HepG2 (cell line): ENCODE measurements at regions not wholly inside any gene's neighbourhood (a gene's known extent, or its start where the extent isn't known, plus 50 kb on each side); places are given as distances from the start of the nearest gene placed in this dataset.

ENCODE experiments used
- ATAC-seq: fragments of 200-7000 bp; cut with Tn5 transposase; 3 replicates; pipeline ENCODE4 v1.9.1; 2020; ENCODE audit warnings: mild to moderate bottlenecking, moderate library complexity
- BruUV-seq: library from RNA; stranded (reverse); fragments of 400-500 nt; replicated peaks from 2 replicates; lab custom pipeline; 2021; lab: Mats Ljungman, UMichigan
- CTCF ChIA-PET: fragments of 300-600 bp; formaldehyde crosslinking; extraction: SDS; loops from one replicate; lab custom pipeline; 2021; ENCODE audit warnings: low total read pairs, inconsistent platforms, low intra/inter-chr PET ratio; lab: Yijun Ruan, JAX
- POLR2A ChIA-PET: fragments of 350-600 bp; sonication (Branson Sonifier 250); formaldehyde crosslinking; loops from one replicate; lab custom pipeline; 2020; ENCODE audit warnings: antibody characterized with exemption, inconsistent platforms; lab: Yijun Ruan, JAX
- DNase-seq: peaks from one replicate; pipeline ENCODE4 v3.0.0-alpha.2; 2015; ENCODE audit warnings: low spot score
- FAIRE-seq: peaks from 3 replicates; lab custom pipeline; 2011; peaks lifted over from hg19 to GRCh38; lab: Jason Lieb, UNC
- H2AFZ ChIP-seq: one replicate; pipeline ENCODE4 v1.6.1; 2011; ENCODE audit warnings: low read length, inconsistent platforms
- H3K27ac ChIP-seq: fragments of 300-600 bp; 3 replicates; pipeline ENCODE4 v1.8.0; 2011; ENCODE audit warnings: mixed run types, mild to moderate bottlenecking, mixed read lengths, low read length, inconsistent platforms; ENCODE audit not compliant: insufficient read depth; ENCODE audit errors: extremely low read length
- H3K27me3 ChIP-seq, 2 experiments: fragments of 200-600 bp in 1 of 2; 2 replicates in 1 of 2; 3 replicates in 1 of 2; pipeline versions ENCODE4 v1.6.0 to v1.8.0; 2011; ENCODE audit warnings: low read length in 2 of 2, mild to moderate bottlenecking in 2 of 2, moderate library complexity in 2 of 2, inconsistent platforms in 1 of 2; ENCODE audit not compliant: insufficient read depth in 2 of 2, control insufficient read depth in 1 of 2
- H3K36me3 ChIP-seq, 2 experiments: fragments of 200-600 bp in 1 of 2; replicated peaks in 1 of 2; 2 replicates in 1 of 2; 3 replicates in 1 of 2; pipeline versions ENCODE4 v1.5.1 to v1.8.0; 2011; ENCODE audit warnings: low read length in 2 of 2, inconsistent platforms in 1 of 2; ENCODE audit not compliant: insufficient read depth in 2 of 2, control insufficient read depth in 1 of 2
- H3K4me1 ChIP-seq: 2 replicates; pipeline ENCODE4 v1.5.1; 2012; ENCODE audit warnings: low read length, inconsistent platforms; ENCODE audit not compliant: insufficient read depth
- H3K4me2 ChIP-seq: 2 replicates; pipeline ENCODE4 v1.6.0; 2011; ENCODE audit warnings: low read depth, low read length, inconsistent platforms
- H3K4me3 ChIP-seq, 3 experiments: fragments of 200-600 bp in 1 of 3; sonication (generic), shearing (Covaris generic) in 1 of 3; replicated peaks in 1 of 3; 2 replicates each; pipeline ENCODE4 v1.5.1; 2011 to 2016; ENCODE audit warnings: low read length in 3 of 3, inconsistent platforms in 2 of 3, low read depth in 2 of 3, mild to moderate bottlenecking in 2 of 3, control low read depth in 1 of 3, mixed read lengths in 1 of 3; ENCODE audit not compliant: insufficient read depth in 1 of 3
- H3K79me2 ChIP-seq: one replicate; pipeline ENCODE4 v1.6.1; 2011; ENCODE audit warnings: low read length, inconsistent platforms; ENCODE audit not compliant: insufficient read depth
- H3K9ac ChIP-seq: 2 replicates; pipeline ENCODE4 v1.6.0; 2011; ENCODE audit warnings: mild to moderate bottlenecking, low read depth, low read length, inconsistent platforms; ENCODE audit not compliant: insufficient read depth
- H3K9me3 ChIP-seq: 2 replicates; pipeline ENCODE4 v1.5.1; 2012; ENCODE audit warnings: mild to moderate bottlenecking, low read length
- H4K20me1 ChIP-seq: 2 replicates; pipeline ENCODE4 v1.6.0; 2011; ENCODE audit warnings: inconsistent platforms, mild to moderate bottlenecking, low read length, moderate library complexity; ENCODE audit not compliant: insufficient read depth
- RFX3 ChIP-seq: IDR thresholded peaks from 2 replicates; pipeline ENCODE4 v1.6.1; 2016; ENCODE audit warnings: missing biosample characterization, missing genetic modification reagents
- ZNF136 ChIP-seq: sonication (generic); formaldehyde crosslinking; IDR thresholded peaks from 2 replicates; pipeline ENCODE4 v1.8.1; 2022; ENCODE audit warnings: low read depth, mild to moderate bottlenecking, moderate library complexity, missing genetic modification reagents
- ZNF264 ChIP-seq: sonication (generic); formaldehyde crosslinking; IDR thresholded peaks from 2 replicates; pipeline ENCODE4 v1.4.0; 2020; ENCODE audit warnings: missing genetic modification reagents
- ZNF562 ChIP-seq: sonication (generic); formaldehyde crosslinking; IDR thresholded peaks from 2 replicates; pipeline ENCODE4 v1.8.0; 2022; ENCODE audit warnings: missing genetic modification reagents, borderline replicate concordance
- ZNF746 ChIP-seq: sonication (generic); formaldehyde crosslinking; IDR thresholded peaks from 2 replicates; pipeline ENCODE4 v1.8.0; 2022; ENCODE audit warnings: mild to moderate bottlenecking, missing genetic modification reagents
- ZSCAN22 ChIP-seq: sonication (generic); formaldehyde crosslinking; IDR thresholded peaks from 2 replicates; pipeline ENCODE4 v1.4.0; 2020; ENCODE audit warnings: mild to moderate bottlenecking, missing genetic modification reagents
- WGBS: methylation state at CpG from one replicate; pipeline ENCODE4 v1.1.6; 2017; ENCODE audit warnings: low lambda C conversion rate; 5-methylcytosine and 5-hydroxymethylcytosine counted together
- in situ Hi-C: cut with HindIII; loops from 2 replicates; pipeline ENCODE4 v1.10.0; 2017; ENCODE audit warnings: low pct_unique_long_range_greater_than_20kb; ENCODE audit not compliant: extremely low pct_ligation_motif_present
- intact Hi-C: fragments of 100-400 bp; cut with micrococcal nuclease; formaldehyde crosslinking; loops from one replicate; pipeline ENCODE4 v1.10.0; 2022; ENCODE audit not compliant: unreplicated experiment
- TF ChIP-seq, protein P1 (sequence below): sonication (generic); formaldehyde crosslinking; IDR thresholded peaks from 2 replicates; pipeline ENCODE4 v1.4.0; 2020; ENCODE audit warnings: mild to moderate bottlenecking, missing genetic modification reagents
- TF ChIP-seq, protein P2 (sequence below): sonication (generic); formaldehyde crosslinking; IDR thresholded peaks from 2 replicates; pipeline ENCODE4 v1.8.1; 2023; ENCODE audit warnings: mild to moderate bottlenecking, missing genetic modification reagents, borderline replicate concordance
- TF ChIP-seq, protein P3 (sequence below): sonication (generic); formaldehyde crosslinking; IDR thresholded peaks from 2 replicates; pipeline ENCODE4 v1.4.0; 2020; ENCODE audit warnings: missing genetic modification reagents

DNA sequence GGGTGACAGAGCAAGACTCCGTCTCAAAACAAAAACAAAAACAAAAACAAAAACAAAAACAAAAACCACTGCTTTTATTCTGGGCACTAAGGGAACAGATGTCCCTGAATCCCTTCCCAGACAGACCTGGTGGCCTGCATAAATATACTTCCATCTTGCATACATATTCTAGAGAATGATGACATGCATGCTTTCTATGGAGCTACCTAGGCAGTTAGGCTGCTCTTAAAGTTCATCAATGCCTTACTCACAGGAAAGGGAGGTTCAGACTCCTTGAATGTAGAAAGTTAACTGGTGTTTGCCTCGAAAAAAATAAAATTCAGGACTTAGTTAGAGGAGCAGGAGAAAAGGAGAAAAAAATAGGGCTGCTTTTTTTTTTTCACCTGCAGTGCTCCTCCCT lies 72.6 kb downstream of the C3orf38 start:
- POLR2A ChIA-PET, result no interaction called here
- no peaks in the 10 kb centered on the region for H3K9me3 ChIP-seq
- H3K27ac ChIP-seq, result no peak overlapping the region
- no peaks in the 10 kb centered on the region for H3K27me3 ChIP-seq
- H3K79me2 ChIP-seq, result no peaks in the 10 kb centered on the region
- no peak for TF ChIP-seq ZSCAN22 (CRISPR knock-in tag)
- TF ChIP-seq, protein P1, sequence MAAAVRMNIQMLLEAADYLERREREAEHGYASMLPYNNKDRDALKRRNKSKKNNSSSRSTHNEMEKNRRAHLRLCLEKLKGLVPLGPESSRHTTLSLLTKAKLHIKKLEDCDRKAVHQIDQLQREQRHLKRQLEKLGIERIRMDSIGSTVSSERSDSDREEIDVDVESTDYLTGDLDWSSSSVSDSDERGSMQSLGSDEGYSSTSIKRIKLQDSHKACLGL (CRISPR knock-in tag), result no peak
- no peak for TF ChIP-seq ZNF746 (CRISPR knock-in tag)
- TF ChIP-seq, protein P2, sequence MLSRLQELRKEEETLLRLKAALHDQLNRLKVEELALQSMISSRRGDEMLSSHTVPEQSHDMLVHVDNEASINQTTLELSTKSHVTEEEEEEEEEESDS, result no peak
- TF ChIP-seq ZNF264 (CRISPR knock-in tag), result no peak
- TF ChIP-seq, protein P3, sequence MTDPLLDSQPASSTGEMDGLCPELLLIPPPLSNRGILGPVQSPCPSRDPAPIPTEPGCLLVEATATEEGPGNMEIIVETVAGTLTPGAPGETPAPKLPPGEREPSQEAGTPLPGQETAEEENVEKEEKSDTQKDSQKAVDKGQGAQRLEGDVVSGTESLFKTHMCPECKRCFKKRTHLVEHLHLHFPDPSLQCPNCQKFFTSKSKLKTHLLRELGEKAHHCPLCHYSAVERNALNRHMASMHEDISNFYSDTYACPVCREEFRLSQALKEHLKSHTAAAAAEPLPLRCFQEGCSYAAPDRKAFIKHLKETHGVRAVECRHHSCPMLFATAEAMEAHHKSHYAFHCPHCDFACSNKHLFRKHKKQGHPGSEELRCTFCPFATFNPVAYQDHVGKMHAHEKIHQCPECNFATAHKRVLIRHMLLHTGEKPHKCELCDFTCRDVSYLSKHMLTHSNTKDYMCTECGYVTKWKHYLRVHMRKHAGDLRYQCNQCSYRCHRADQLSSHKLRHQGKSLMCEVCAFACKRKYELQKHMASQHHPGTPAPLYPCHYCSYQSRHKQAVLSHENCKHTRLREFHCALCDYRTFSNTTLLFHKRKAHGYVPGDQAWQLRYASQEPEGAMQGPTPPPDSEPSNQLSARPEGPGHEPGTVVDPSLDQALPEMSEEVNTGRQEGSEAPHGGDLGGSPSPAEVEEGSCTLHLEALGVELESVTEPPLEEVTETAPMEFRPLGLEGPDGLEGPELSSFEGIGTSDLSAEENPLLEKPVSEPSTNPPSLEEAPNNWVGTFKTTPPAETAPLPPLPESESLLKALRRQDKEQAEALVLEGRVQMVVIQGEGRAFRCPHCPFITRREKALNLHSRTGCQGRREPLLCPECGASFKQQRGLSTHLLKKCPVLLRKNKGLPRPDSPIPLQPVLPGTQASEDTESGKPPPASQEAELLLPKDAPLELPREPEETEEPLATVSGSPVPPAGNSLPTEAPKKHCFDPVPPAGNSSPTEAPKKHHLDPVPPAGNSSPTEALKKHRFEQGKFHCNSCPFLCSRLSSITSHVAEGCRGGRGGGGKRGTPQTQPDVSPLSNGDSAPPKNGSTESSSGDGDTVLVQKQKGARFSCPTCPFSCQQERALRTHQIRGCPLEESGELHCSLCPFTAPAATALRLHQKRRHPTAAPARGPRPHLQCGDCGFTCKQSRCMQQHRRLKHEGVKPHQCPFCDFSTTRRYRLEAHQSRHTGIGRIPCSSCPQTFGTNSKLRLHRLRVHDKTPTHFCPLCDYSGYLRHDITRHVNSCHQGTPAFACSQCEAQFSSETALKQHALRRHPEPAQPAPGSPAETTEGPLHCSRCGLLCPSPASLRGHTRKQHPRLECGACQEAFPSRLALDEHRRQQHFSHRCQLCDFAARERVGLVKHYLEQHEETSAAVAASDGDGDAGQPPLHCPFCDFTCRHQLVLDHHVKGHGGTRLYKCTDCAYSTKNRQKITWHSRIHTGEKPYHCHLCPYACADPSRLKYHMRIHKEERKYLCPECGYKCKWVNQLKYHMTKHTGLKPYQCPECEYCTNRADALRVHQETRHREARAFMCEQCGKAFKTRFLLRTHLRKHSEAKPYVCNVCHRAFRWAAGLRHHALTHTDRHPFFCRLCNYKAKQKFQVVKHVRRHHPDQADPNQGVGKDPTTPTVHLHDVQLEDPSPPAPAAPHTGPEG (CRISPR knock-in tag), result no peak
- no peak for TF ChIP-seq ZNF562 (CRISPR knock-in tag)
- no peak for TF ChIP-seq ZNF136 (CRISPR knock-in tag)
- no peak for TF ChIP-seq RFX3 (CRISPR knock-in tag)
- TF ChIP-seq, all 625 proteins: peak for 0
- ATAC-seq, result no peak
- no TSS peak for BruUV-seq
- H2AFZ ChIP-seq, result no peak overlapping the region
- intact Hi-C loops, result no loop called here
- in situ Hi-C loops, result loop anchor here (25.0 kb wide), 1 partner anchor 1640 kb away; no protein-coding TSS in a partner anchor
- CTCF ChIA-PET, result no interaction called here
- WGBS, result 3% methylated on average over 2 of the region's 2 CpGs
- no peak overlapping the region for H3K9ac ChIP-seq
- DNase-seq, result no peak
- H3K4me2 ChIP-seq, result no peak overlapping the region
- no peak for FAIRE-seq
- no peaks in the 10 kb centered on the region for H3K4me1 ChIP-seq
- H3K4me3 ChIP-seq, result no peak overlapping the region
- no peaks in the 10 kb centered on the region for H3K36me3 ChIP-seq
- H4K20me1 ChIP-seq, result no peaks in the 10 kb centered on the region
